A549 (cell line): ENCODE measurements at regions not wholly inside any gene's neighbourhood (a gene's known extent, or its start where the extent isn't known, plus 50 kb on each side); places are given as distances from the start of the nearest gene placed in this dataset.

ENCODE experiments used
- ATAC-seq, 2 experiments: fragments of 200-7000 bp in 1 of 2; fragments of >200 bp in 1 of 2; cut with Nextera tagmentation in 1 of 2; cut with Tn5 transposase in 1 of 2; 3 replicates each; pipeline versions ENCODE4 v1.8.0 to v1.9.1; 2018 to 2020; ENCODE audit warnings: mild to moderate bottlenecking in 1 of 2, moderate library complexity in 1 of 2
- CTCF ChIA-PET: fragments of 300-600 bp; sonication (Branson Sonifier 250); formaldehyde crosslinking; extraction: SDS; loops from one replicate; lab custom pipeline; 2021; ENCODE audit warnings: antibody characterized with exemption, inconsistent platforms; lab: Yijun Ruan, JAX
- POLR2A ChIA-PET: fragments of 350-600 bp; formaldehyde crosslinking; extraction: SDS; loops from one replicate; lab custom pipeline; 2021; ENCODE audit warnings: antibody characterized with exemption, inconsistent platforms; lab: Yijun Ruan, JAX
- DNase-seq, 2 experiments: peaks; one replicate each; pipeline versions ENCODE4 v3.0.0 to v3.0.0-alpha.2; 2011 to 2016; ENCODE audit warnings: low read depth in 1 of 2, low spot score in 1 of 2
- FAIRE-seq: peaks from 2 replicates; lab custom pipeline; 2011; peaks lifted over from hg19 to GRCh38; lab: Jason Lieb, UNC
- H3K27ac ChIP-seq, 2 experiments: fragments of >200 bp; sonication (Bioruptor Twin); formaldehyde crosslinking; 3 replicates each; pipeline ENCODE4 v1.5.1; 2016 to 2017
- H3K4me1 ChIP-seq: fragments of >200 bp; sonication (Bioruptor Twin); formaldehyde crosslinking; 3 replicates; pipeline ENCODE4 v1.6.1; 2016
- H3K4me2 ChIP-seq: fragments of >200 bp; sonication (Bioruptor Twin); formaldehyde crosslinking; 3 replicates; pipeline ENCODE4 v1.6.1; 2016
- H3K4me3 ChIP-seq: fragments of >200 bp; sonication (Bioruptor Twin); formaldehyde crosslinking; 3 replicates; pipeline ENCODE4 v1.5.1; 2016
- H3K9me3 ChIP-seq: fragments of >200 bp; sonication (Bioruptor Twin); formaldehyde crosslinking; 3 replicates; pipeline ENCODE4 v1.6.1; 2016
- CHD4 ChIP-seq: fragments of 200-600 bp; sonication (generic); IDR thresholded peaks from 2 replicates; pipeline ENCODE4 v1.6.1; 2016; ENCODE audit warnings: antibody characterized with exemption, mild to moderate bottlenecking, borderline replicate concordance
- EHF ChIP-seq: fragments of 250-450 bp; sonication (Bioruptor Pico); IDR thresholded peaks from 2 replicates; pipeline ENCODE4 v1.5.0; 2020; ENCODE audit warnings: mild to moderate bottlenecking
- GATA3 ChIP-seq: IDR thresholded peaks from 2 replicates; pipeline ENCODE4 v1.6.1; 2012; ENCODE audit warnings: borderline replicate concordance
- HDAC2 ChIP-seq: fragments of 200-600 bp; sonication (generic); IDR thresholded peaks from 2 replicates; pipeline ENCODE4 v1.6.1; 2016
- HES2 ChIP-seq: fragments of >200 bp; sonication (Bioruptor Twin); formaldehyde crosslinking; IDR thresholded peaks from 2 replicates; pipeline ENCODE4 v1.6.1; 2016
- HOXA7 ChIP-seq: fragments of 250-450 bp; sonication (Bioruptor Pico); IDR thresholded peaks from 2 replicates; pipeline ENCODE4 v1.5.0; 2020; ENCODE audit warnings: mild to moderate bottlenecking, moderate library complexity
- HOXB5 ChIP-seq: fragments of 250-450 bp; sonication (Bioruptor Pico); IDR thresholded peaks from 2 replicates; pipeline ENCODE4 v1.5.0; 2020; ENCODE audit warnings: mild to moderate bottlenecking, moderate library complexity
- KDM5A ChIP-seq: fragments of 200-600 bp; sonication (generic); IDR thresholded peaks from 2 replicates; pipeline ENCODE4 v1.6.1; 2016; ENCODE audit warnings: antibody characterized with exemption, mild to moderate bottlenecking
- PBX3 ChIP-seq: IDR thresholded peaks from 2 replicates; pipeline ENCODE4 v1.6.1; 2012
- RAD21 ChIP-seq, 2 experiments: fragments of >200 bp in 1 of 2; sonication (Bioruptor Twin) in 1 of 2; formaldehyde crosslinking in 1 of 2; IDR thresholded peaks in 1 of 2; conservative IDR thresholded peaks in 1 of 2; 2 replicates in 1 of 2; 3 replicates in 1 of 2; pipeline ENCODE4 v1.6.1; 2012 to 2018; ENCODE audit warnings: inconsistent platforms in 1 of 2
- REST ChIP-seq: fragments of 200-600 bp; sonication (generic); IDR thresholded peaks from 2 replicates; pipeline ENCODE4 v1.6.1; 2016; ENCODE audit warnings: antibody characterized with exemption, mild to moderate bottlenecking, moderate library complexity
- SREBF2 ChIP-seq: fragments of 450-650 bp; IDR thresholded peaks from 2 replicates; pipeline ENCODE4 v1.6.1; 2014; ENCODE audit warnings: mild to moderate bottlenecking, moderate library complexity
- USF2 ChIP-seq: fragments of 450-650 bp; IDR thresholded peaks from 2 replicates; pipeline ENCODE4 v1.6.1; 2014; ENCODE audit warnings: antibody characterized with exemption
- ZNF302 ChIP-seq: fragments of 250-450 bp; sonication (Bioruptor Pico); IDR thresholded peaks from 2 replicates; pipeline ENCODE4 v1.9.0; 2021; ENCODE audit warnings: inconsistent platforms, mild to moderate bottlenecking, moderate library complexity
- WGBS: methylation state at CpG from one replicate; pipeline ENCODE4 v1.1.6; 2017; ENCODE audit errors: missing lambda C conversion rate; 5-methylcytosine and 5-hydroxymethylcytosine counted together
- TF ChIP-seq, protein P1 (sequence below): fragments of >200 bp; sonication (Bioruptor Twin); formaldehyde crosslinking; IDR thresholded peaks from 3 replicates; pipeline ENCODE4 v1.5.1; 2016

- TF ChIP-seq USF2, result no peak
Observed at GRCh38 chr6:14852375-14852774, 393.5 kb upstream of the JARID2 start (continued).

DNA sequence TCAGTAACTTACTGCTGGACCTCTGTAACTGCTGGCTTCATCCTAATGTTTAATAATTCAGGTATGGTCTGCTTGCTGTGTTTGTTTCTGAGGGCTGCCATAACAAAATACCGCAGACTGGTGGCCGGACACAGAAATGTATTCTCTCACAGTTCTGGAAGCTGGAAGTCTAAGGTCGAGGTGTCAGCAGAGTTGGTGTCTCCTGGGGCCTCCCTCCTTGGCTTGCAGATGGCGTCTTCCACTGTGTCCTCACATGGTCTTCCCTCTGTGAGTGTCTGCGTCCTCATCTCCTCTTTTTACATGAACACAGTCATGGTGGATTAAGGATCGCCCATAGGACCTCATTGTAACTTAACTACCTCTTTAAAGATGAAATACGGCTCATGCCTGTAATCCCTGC, 389.7 kb upstream of the JARID2 start:
- CTCF ChIA-PET, result no interaction called here
- WGBS, result 86% methylated on average over 7 of the region's 7 CpGs

More for the DNA sequence above, 389.7 kb upstream of the JARID2 start:
- no peak for ATAC-seq
- Histone ChIP-seq H3K27ac (no peak overlapping the region), H3K9me3 (no peaks in the 10 kb centered on the region), H3K4me1 (no peaks in the 10 kb centered on the region), H3K4me2 (no peak overlapping the region), H3K4me3 (no peak overlapping the region)
- POLR2A ChIA-PET, result no interaction called here
- FAIRE-seq, result no peak
- TF ChIP-seq KDM5A, result no peak
- no peak for TF ChIP-seq GATA3
- no peak for TF ChIP-seq EHF
- no peak for TF ChIP-seq REST
- no peak for TF ChIP-seq HOXA7 (CRISPR knock-in tag)
- no peak for TF ChIP-seq PBX3
- TF ChIP-seq CHD4, result no peak
- TF ChIP-seq RAD21 (conservative IDR thresholded peaks at IDR 0.05 in 1 of 2, IDR thresholded peaks at IDR 0.05 in 1 of 2), result no peak
- no peak for TF ChIP-seq SREBF2
- TF ChIP-seq, protein P1, sequence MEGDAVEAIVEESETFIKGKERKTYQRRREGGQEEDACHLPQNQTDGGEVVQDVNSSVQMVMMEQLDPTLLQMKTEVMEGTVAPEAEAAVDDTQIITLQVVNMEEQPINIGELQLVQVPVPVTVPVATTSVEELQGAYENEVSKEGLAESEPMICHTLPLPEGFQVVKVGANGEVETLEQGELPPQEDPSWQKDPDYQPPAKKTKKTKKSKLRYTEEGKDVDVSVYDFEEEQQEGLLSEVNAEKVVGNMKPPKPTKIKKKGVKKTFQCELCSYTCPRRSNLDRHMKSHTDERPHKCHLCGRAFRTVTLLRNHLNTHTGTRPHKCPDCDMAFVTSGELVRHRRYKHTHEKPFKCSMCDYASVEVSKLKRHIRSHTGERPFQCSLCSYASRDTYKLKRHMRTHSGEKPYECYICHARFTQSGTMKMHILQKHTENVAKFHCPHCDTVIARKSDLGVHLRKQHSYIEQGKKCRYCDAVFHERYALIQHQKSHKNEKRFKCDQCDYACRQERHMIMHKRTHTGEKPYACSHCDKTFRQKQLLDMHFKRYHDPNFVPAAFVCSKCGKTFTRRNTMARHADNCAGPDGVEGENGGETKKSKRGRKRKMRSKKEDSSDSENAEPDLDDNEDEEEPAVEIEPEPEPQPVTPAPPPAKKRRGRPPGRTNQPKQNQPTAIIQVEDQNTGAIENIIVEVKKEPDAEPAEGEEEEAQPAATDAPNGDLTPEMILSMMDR, result no peak
- no peak for TF ChIP-seq ZNF302 (CRISPR knock-in tag)
- TF ChIP-seq HES2, result no peak
- no peak for TF ChIP-seq HOXB5 (CRISPR knock-in tag)
- TF ChIP-seq HDAC2, result no peak
- DNase-seq, result no peak
